ENCODE measurements at regions not wholly inside any gene's neighbourhood (a gene's known extent, or its start where the extent isn't known, plus 50 kb on each side); places are given as distances from the start of the nearest gene placed in this dataset.

DNA sequence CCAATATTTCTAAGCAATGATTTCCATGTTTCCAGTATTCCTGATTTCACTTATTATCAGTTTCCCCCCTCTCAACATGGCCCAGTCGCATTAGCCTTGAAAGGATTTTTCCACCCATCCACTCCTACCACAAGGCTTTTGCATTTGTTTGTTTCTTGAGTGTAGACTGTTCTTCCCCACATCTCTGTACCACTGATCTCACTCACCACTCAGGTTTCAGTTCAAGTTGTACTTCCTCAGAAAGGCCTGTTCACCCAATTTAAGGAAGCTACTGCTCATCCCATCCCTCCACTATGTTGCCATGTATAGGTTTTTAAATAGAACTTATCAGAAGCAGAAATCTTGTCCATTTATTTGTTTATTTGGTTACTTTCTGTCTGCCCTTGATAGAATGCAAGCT is 472.3 kb downstream of the FAM181B start:
- no peak for DNase-seq (ENCODE audit: low read depth)
- no peak overlapping the region for H3K4me3 ChIP-seq (ENCODE audit: low read depth, low read length)
- no peaks in the 10 kb centered on the region for H3K27me3 ChIP-seq (ENCODE audit: control insufficient read depth, insufficient read depth, low read length)
- TF ChIP-seq, protein P1, sequence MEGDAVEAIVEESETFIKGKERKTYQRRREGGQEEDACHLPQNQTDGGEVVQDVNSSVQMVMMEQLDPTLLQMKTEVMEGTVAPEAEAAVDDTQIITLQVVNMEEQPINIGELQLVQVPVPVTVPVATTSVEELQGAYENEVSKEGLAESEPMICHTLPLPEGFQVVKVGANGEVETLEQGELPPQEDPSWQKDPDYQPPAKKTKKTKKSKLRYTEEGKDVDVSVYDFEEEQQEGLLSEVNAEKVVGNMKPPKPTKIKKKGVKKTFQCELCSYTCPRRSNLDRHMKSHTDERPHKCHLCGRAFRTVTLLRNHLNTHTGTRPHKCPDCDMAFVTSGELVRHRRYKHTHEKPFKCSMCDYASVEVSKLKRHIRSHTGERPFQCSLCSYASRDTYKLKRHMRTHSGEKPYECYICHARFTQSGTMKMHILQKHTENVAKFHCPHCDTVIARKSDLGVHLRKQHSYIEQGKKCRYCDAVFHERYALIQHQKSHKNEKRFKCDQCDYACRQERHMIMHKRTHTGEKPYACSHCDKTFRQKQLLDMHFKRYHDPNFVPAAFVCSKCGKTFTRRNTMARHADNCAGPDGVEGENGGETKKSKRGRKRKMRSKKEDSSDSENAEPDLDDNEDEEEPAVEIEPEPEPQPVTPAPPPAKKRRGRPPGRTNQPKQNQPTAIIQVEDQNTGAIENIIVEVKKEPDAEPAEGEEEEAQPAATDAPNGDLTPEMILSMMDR (IDR thresholded peaks at IDR 0.05; ENCODE audit: insufficient read depth, low read length, poor library complexity, severe bottlenecking): no peak
- no peaks in the 10 kb centered on the region for H3K36me3 ChIP-seq (ENCODE audit: control insufficient read depth, insufficient read depth, low read length)

DNA sequence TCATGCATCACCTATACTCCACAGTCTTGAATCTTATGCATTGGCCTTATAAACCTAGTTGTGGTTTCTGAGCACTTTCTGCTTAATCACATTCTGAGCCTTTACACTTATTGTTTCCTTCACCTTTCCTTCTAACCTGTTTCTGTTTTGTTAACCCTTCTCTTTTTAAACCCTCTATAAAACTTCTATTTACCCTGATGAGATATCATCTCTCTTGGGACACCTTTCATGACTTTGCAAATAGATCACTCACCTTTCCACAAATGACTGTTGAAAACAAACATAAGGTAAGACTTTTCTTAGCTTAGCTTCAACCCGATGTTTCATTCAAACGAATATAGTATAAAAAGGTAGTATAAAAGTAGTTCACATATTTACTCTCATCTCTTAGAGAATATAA is 483.6 kb downstream of the FAM181B start:
- no peaks in the 10 kb centered on the region for H3K36me3 ChIP-seq (ENCODE audit: control insufficient read depth, insufficient read depth, low read length)
- no peak overlapping the region for H3K4me3 ChIP-seq (ENCODE audit: low read depth, low read length)
- no peak for DNase-seq (ENCODE audit: low read depth)
- TF ChIP-seq, protein P1 (IDR thresholded peaks at IDR 0.05; ENCODE audit: insufficient read depth, low read length, poor library complexity, severe bottlenecking): no peak
- no peaks in the 10 kb centered on the region for H3K27me3 ChIP-seq (ENCODE audit: control insufficient read depth, insufficient read depth, low read length)

DNA sequence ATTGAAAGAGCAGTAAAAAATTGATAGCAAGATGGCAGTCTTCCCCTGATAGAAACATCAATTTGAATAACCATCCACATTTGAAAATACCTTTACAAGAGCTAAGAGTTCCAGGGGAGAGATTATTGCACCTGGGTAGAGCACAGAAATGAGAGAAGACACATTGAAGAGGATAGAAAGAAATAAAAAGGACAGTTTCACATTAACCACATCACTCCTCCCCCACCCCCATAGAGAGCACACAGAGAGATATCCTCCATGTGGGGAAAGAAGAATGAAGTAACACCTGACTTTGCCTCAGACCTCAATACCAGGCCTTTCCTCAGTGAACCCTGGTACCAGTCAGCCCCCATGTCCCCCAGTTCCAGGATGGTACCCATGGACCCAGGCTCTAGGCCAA is 486.7 kb downstream of the FAM181B start:
- Histone ChIP-seq H3K4me3 (ENCODE audit: low read depth, low read length) (no peak overlapping the region), H3K27me3 (ENCODE audit: control insufficient read depth, insufficient read depth, low read length) (no peaks in the 10 kb centered on the region), H3K36me3 (ENCODE audit: control insufficient read depth, insufficient read depth, low read length) (no peaks in the 10 kb centered on the region)
- TF ChIP-seq, protein P1 (IDR thresholded peaks at IDR 0.05; ENCODE audit: insufficient read depth, low read length, poor library complexity, severe bottlenecking): no peak
- no peak for DNase-seq (ENCODE audit: low read depth)

DNA sequence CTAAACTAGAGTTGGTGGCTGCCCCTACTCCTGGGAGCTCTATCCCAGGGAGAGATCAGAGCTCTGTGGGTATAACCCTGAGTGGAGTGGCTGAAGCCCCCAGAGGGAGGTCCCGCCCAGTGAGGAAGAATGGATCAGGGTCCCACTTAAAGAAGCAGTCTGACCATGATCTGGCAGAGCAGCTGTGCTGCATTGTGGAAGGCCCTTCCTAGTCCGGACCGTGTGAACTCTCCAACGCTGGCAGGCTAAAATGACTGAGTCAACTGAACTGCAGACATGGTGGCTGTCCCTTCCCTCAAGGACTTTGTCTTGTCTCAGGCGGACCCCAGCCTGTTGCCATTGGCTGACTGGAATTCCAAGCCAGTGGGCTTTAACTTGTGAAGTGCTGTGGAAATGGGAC is 494.2 kb downstream of the FAM181B start:
- no peak for DNase-seq (ENCODE audit: low read depth)
- H3K36me3 ChIP-seq (ENCODE audit: control insufficient read depth, insufficient read depth, low read length): no peaks in the 10 kb centered on the region
- TF ChIP-seq, protein P1 (IDR thresholded peaks at IDR 0.05; ENCODE audit: insufficient read depth, low read length, poor library complexity, severe bottlenecking): no peak
- H3K27me3 ChIP-seq (ENCODE audit: control insufficient read depth, insufficient read depth, low read length): no peaks in the 10 kb centered on the region
- H3K4me3 ChIP-seq (ENCODE audit: low read depth, low read length): no peak overlapping the region

DNA sequence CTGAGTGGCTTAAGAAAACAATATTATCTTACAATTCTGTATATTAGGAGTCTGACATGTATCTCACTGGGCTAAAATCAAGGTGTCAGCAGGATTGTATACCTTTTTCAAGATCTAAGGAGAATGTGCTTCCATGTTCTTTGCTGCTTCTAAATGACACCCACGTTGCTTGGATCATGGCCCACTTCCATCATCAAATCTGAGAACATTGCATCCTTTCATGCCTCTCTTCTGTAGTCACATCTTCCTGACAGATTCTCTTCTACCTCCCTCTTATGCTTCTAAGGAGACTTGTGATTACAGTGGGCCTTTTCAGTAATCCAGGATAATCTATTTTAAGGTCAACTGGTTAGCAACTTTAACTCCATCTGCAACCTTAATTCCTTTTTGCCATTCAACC is 499.4 kb downstream of the FAM181B start:
- DNase-seq (ENCODE audit: low read depth): no peak
- TF ChIP-seq, protein P1 (IDR thresholded peaks at IDR 0.05; ENCODE audit: insufficient read depth, low read length, poor library complexity, severe bottlenecking): no peak
- no peaks in the 10 kb centered on the region for H3K36me3 ChIP-seq (ENCODE audit: control insufficient read depth, insufficient read depth, low read length)
- no peak overlapping the region for H3K4me3 ChIP-seq (ENCODE audit: low read depth, low read length)
- H3K27me3 ChIP-seq (ENCODE audit: control insufficient read depth, insufficient read depth, low read length): no peaks in the 10 kb centered on the region

DNA sequence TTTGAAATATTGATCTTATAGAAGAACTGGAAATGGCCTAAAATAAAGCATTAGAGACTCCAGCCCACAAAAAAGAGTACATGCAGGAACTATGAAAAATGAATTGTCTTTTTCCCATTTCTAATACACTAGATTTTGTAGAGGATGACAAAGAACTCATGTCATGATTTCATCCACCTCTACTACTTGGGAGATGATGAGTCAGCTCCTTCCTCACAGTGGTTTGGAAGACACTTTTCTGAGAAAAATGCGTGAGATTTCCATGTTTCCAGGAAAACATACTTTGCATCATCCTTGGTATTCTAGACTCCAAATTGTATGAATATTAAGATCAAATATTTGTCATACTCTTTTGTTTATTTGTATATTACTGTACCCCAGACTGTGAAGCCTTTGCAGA is 500.5 kb downstream of the FAM181B start:
- no peak for DNase-seq (ENCODE audit: low read depth)
- no peak overlapping the region for H3K4me3 ChIP-seq (ENCODE audit: low read depth, low read length)
- TF ChIP-seq, protein P1 (IDR thresholded peaks at IDR 0.05; ENCODE audit: insufficient read depth, low read length, poor library complexity, severe bottlenecking): no peak
- no peaks in the 10 kb centered on the region for H3K27me3 ChIP-seq (ENCODE audit: control insufficient read depth, insufficient read depth, low read length)
- H3K36me3 ChIP-seq (ENCODE audit: control insufficient read depth, insufficient read depth, low read length): no peaks in the 10 kb centered on the region
